ENCODE measurements at regions not wholly inside any gene's neighbourhood (a gene's known extent, or its start where the extent isn't known, plus 50 kb on each side); places are given as distances from the start of the nearest gene placed in this dataset.
"Not testable (repeated sequence)": the region's sequence is repeated elsewhere in the genome, so short reads cannot be mapped to it uniquely, and the experiment has no call there.

DNA sequence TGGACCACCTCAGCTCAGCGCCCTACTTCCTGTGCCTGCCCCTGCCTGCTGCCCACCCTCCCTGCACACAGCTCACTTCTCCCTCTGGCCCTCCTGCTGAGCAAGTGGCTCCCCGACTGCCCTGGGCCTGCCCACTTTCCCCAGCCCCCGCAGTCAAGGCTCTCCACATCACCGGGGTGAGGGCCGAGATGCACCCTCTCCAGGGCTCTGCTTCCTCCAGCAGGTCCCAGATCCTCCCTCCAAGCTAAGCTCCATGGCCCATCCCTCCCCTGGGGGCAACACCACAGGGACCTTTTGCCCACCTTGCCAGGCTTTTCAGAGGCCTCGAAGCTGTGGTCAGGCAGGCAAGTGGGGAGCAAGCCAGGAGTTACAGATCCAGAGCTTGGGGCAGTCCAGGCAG is 820.2 kb downstream of the KCNJ18 start:
- DNase-seq (ENCODE audit: low read depth, low spot score), result no peak

DNA sequence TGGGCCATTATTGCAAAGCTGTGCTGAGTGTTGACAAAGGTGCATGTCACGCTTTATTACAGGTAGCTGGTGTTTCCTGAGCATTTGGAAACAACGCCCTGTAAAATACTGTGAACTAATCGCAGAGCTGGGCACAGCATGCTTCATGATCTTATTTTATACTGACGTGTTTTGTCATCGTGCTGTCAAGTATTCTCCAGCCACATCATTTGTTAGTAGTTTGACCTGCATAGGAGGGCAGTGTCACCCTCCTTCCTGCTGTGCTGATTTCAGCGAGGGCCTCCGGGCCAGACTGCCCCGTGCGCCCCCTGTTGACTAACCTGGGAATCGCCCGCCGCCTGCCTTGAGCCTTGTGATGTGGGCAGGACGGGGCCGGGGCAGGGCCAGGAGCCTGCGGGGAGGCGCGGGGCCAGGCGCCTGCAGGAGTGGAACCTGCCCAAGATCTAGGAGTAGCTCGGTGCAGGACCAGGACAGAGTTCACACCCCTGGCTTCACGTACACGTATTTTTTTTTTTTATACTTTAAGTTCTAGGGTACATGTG is 820.7 kb downstream of the KCNJ18 start:
- no peak overlapping the region for H3K4me3 ChIP-seq (ENCODE audit: low read length)
- peak; percentile 12 for DNase-seq (ENCODE audit: low read depth, low spot score)

More for the DNA sequence above, 820.2 kb downstream of the KCNJ18 start:
- no peak overlapping the region for H3K4me3 ChIP-seq (ENCODE audit: low read length)

DNA sequence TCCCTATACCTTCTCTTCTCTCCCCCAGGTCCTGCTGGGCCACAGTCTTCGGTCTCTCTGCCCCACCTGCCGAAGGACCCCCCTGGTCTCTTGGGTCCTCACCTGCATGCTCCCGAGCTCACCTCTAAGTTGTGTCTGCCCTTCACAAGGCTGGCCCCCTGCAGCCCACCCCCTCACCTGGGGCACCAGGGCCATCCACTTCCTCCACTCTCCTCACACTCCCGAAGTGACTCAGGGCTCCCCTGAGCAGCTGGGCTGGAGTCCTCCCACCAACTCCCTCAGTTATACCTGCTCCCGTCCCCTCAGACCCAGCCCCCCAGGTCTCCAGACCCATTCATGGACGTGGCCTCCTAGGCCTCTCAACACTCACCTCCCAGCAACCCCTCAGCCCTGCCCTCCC is 822.0 kb downstream of the KCNJ18 start:
- DNase-seq (ENCODE audit: low read depth, low spot score), result no peak
- no peak overlapping the region for H3K4me3 ChIP-seq (ENCODE audit: low read length)

DNA sequence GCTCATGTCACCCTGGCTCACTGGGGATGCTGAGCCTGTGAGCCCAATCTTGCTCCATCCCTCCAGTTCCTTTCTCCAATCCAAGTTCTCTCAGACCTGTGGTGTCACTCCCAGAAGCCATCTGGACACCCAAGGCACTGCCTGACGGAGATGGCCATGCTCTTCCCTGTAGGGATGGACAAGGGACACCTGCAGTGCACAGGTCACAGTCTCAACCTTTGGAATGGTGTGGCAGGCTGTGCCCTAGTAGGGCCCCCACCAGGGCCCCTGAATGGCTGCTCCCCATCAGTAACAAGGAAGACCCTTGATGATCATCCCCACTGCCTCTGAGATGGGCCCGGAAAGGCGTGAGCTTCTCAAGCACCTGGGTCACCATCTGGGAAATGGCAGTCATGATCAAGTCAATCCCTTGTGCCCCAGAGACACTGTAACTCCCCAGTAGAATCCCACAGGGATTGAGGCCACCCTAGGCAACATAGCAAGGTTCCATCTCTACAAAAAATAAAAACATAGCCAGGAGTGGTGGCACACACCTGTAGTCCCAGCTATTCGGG is 822.5 kb downstream of the KCNJ18 start:
- no peak for DNase-seq (ENCODE audit: low read depth, low spot score)
- H3K4me3 ChIP-seq (ENCODE audit: low read length), result no peak overlapping the region

DNA sequence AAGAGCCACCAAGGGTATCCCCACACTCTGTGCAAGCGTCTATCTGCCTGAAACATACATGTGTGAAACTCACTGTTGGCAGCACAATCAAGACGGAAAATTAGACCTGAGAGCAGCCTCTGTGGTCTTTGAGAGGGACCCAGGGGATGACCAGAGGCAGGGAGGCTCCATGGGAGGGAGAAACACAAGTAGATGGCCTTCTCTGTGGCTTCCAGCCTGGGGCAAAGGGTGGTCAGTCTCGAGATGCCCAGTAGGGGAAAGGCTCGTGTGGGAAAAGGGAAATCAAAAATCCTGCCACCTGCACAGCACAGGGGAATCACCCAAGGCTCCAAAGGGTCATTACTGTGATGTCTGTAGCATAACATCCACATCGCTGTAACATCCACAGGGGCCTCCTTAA is 823.3 kb downstream of the KCNJ18 start:
- DNase-seq (ENCODE audit: low read depth, low spot score), result no peak
- no peak overlapping the region for H3K4me3 ChIP-seq (ENCODE audit: low read length)

DNA sequence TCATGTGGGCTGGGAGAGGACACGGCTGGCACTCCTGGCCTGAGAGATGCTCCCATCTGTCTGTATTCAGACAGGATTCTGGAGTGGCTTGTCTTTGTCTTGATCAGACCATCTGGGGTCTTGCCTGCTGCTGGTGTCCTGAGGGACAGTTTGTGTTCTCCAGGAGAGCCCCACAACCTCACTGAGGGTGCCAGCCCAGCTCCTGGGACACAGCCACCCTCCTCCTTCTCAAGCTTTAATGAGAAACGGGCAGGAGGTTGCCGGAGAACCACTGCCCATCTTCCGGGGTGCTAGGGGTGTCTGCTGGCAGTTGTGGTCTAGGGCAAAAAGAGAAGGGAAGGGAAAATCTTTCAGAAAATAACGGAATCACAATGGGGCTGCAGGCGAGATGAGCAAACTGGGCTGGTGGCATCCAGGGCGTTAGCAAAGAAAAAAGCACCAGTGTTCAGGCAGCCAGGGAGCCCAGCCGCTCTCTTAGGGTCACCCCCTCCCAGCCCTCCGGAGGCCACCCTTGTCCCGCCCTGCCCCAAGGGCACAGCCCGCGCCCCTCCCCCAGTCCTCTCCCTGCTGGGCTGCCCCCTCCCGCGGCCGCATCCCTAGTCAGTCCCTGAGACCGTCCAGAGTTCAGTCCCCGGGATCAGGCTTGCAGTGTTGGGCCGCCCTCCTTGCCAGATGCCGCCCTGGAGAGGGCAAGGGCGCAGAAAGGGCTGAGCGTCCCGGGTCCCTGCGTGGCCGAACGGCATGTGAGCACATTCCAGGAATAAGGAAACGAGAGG is 824.7 kb downstream of the KCNJ18 start:
- DNase-seq (ENCODE audit: low read depth, low spot score), result no peak
- H3K4me3 ChIP-seq (ENCODE audit: low read length), result no peak overlapping the region

DNA sequence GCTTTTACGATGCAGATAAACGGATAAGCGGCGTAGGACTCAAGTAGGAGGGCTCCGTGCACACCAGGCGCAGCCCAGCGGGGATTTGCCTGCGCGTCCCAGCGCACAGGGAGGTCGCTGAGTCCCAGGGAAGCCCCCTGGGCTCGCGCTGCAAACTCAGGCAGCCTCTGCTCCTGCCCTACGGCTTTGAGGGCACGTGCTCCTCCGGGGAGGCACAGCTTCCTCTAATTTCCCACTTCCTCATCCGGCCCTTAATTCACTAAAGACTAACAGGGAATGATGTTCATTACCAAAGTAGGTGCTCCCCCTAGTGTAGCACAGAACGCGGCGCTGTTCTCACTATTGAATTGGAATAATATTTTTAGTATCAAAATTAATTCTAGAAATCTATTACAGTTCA is 825.4 kb downstream of the KCNJ18 start:
- DNase-seq (ENCODE audit: low read depth, low spot score), result no peak

DNA sequence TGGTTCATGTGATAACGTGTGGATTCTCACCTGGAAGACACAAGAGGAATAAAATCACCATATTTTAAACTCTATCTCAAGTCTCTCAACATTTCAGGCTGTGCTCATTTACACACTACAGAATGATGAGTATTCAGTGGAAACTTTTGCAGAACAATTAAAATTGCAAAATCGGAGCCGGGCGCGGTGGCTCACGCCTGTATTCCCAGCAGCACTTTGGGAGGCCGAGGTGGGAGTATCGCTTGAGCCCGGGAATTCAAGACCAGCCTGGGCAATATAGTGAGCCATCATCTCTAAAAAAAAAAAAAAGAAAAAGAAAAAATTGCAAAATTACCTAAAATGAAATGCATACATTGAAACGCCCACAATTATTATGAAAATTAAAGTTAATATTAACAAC is 825.9 kb downstream of the KCNJ18 start:
- no peak overlapping the region for H3K4me3 ChIP-seq (ENCODE audit: low read length)
- DNase-seq (ENCODE audit: low read depth, low spot score), result no peak

More for the DNA sequence above, 825.4 kb downstream of the KCNJ18 start:
- no peak overlapping the region for H3K4me3 ChIP-seq (ENCODE audit: low read length)

DNA sequence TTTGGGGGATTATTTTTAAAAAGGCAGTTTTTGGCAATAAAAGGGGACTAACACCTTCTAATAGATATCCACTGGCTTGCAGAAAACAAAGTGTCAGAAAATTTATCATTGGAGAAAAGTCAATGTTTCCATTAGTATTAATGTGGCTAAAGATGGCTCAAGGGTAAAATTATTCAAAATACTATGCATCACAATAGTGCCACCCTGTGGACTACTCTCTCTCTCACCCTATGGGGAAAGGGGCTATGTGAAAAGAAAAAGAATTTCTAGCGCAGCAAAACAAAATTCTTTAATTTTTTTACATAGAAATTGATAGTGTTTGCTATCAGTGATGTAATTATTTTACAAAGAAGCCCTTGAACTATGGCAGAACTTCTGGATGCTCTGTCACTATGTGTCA is 856.5 kb downstream of the KCNJ18 start:
- not testable (repeated sequence) for H3K4me3 ChIP-seq (ENCODE audit: low read length); DNase-seq (ENCODE audit: low read depth, low spot score)

DNA sequence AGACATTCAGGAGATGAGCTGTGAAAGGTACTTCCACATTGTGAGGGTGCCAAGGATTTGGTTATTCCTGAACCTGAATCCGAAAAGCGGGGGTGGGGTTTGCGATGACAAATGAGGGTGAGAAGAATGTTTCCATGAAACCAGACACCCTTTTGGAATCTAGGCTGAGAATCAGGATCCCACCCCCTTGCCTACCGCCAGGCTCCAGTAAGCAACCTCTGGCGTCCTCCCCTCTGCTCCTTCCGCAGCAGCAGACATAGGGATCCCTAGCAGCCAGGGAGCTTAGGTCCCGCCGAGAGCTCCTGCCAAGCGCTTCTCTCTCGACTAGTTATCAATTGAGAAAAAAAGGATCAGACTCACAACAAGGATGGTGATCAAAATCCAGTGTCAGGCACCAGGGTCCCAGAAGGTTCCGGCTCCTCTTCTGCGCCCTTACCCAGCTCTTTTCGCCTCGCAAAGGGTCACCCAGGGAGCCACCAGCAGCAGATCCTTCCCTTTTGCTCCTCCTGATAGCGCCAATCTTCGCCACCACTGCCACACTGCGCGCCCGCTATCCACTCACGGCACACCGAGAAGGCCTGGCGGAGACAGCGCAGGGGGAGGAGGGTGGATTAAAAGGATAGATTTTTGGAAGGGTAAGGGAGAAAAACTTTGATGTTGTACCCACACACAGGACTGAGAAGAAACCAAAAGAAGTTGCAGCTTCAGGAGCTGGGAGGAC is 859.5 kb downstream of the KCNJ18 start:
- DNase-seq (ENCODE audit: low read depth, low spot score); H3K4me3 ChIP-seq (ENCODE audit: low read length): not testable (repeated sequence)

DNA sequence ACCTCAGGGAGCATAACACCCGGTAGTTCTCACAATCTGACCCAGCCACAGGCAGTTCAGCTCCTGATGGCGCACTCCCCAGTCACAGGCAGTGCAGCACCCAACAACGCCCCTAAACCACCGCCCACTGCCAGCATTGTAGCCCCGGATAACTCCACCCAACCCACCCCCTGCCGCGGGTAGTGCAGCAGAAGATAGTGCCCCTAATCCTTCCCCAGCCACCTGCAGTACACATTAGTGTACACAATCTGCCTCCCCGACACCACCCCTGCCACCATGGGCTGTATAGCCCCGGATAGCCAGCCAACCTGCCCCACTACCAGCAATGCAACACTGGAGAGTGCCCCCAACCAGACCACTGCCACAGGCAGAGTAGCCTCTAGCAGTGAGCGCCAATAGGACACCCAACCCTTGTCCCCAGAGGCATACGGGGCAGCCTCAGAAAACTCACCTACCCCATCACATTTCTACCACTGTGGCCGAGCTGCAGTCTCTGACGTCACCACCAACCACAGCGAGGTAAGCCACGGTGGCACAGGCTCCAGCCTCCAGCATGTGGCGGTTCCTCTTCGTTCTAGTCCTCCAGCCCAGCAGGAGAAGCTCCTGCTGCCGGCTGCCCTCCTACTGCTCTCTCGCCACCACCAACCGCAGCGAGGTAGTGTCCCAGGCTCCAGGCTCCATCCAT is 877.3 kb downstream of the KCNJ18 start:
- H3K4me3 ChIP-seq (ENCODE audit: low read length), result no peak overlapping the region
- no peak for DNase-seq (ENCODE audit: low read depth, low spot score)

DNA sequence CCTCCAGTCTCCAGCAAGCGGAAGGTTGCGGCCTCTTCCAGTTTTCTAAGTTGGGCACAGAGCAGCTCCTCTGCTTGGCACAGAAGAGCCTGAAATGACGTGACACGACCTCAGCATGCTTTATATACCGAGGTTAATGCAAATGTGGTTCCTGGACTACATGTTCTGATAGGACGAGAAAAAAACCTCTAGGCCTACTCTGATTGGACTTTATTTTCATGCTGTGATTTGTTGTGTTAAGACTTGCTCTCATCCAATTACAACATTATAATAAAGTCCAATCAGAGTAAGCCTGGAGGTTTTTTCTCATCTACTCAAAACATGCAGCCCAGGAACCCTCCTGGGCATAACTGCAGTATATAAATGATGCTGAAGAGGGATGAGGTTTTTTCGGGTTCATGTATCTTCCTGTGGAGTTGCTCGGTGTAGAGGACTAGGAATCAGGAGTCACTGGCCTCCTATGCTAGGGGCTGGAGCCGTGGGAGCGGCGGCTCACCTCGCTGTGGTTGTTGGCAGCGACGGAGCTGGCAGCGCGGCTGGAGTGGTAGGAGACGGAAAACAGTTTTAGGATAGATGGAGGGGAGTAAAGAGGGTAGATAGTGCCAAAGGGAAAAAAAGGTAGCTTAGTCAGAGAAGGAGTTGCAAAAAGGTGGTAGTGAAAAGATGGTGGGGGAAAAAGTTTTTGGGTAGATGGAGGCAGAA is 878.0 kb downstream of the KCNJ18 start:
- no peak overlapping the region for H3K4me3 ChIP-seq (ENCODE audit: low read length)
- no peak for DNase-seq (ENCODE audit: low read depth, low spot score)

DNA sequence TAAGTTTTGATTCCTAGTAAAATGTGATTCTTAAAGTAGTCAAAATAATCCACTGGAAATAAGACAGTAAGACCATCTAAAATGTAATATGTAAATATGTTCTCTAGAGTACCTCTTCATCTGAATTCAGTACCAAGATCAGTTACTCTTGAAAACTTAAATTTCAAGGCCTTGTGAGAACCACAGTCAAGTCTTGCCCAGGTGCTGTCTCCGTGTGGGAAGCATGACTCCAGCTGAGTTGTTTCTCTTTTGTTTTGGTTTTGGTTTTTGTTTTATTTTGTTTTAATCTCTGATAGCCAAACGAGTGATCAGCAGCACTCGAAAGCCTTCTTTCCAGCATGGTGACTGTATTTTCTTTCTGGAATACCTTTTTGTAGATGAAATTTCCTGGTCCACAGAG is 907.0 kb downstream of the KCNJ18 start:
- no peak overlapping the region for H3K4me3 ChIP-seq (ENCODE audit: low read length)
- no peak for DNase-seq (ENCODE audit: low read depth, low spot score)

DNA sequence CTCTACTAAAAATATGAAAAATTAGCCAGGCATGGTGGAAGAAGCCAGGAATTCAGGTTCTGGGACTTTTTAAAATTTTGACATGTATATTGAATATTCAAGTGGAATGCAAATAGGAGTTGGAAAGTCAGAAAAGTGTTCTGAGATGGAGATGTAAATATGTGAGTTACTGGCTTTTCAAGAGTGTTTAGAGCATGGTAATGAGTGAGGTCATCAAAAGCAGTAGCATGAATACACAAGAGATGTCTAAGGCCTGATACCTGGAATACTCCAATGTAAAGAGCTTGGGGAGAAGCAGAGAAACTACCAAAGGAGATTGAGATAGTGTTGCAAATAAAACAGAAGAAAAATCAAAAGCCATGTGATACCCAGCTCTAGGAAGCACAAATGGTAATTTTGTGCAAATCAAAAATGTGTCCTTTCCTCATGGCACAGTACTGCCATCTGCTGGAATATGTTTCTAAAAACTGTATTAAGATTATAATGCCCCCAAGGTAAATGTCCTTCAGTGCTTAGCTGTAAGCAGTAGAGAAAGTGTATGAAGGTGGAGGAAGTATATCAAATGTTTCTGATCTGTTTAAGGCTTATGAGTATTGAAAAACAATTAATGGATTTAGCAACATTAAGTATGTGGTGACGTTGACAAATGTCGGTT is 908.4 kb downstream of the KCNJ18 start:
- peak; percentile 35 for DNase-seq (ENCODE audit: low read depth, low spot score)
- H3K4me3 ChIP-seq (ENCODE audit: low read length), result no peak overlapping the region
